PC-9 (cell line): ENCODE measurements at regions not wholly inside any gene's neighbourhood (a gene's known extent, or its start where the extent isn't known, plus 50 kb on each side); places are given as distances from the start of the nearest gene placed in this dataset.

Source experiments
- BruUV-seq: library from RNA; stranded (reverse); fragments of 400-500 nt; replicated peaks from 2 replicates; lab custom pipeline; 2021; lab: Mats Ljungman, UMichigan
- CTCF ChIA-PET: fragments of 300-600 bp; sonication (Branson Sonifier 250); formaldehyde crosslinking; loops from one replicate; lab custom pipeline; 2022; ENCODE audit warnings: antibody characterized with exemption; lab: Charles Lee
- POLR2A ChIA-PET: fragments of 300-600 bp; sonication (Branson Sonifier 250); formaldehyde crosslinking; loops from one replicate; lab custom pipeline; 2022; ENCODE audit warnings: antibody characterized with exemption; ENCODE audit not compliant: unreplicated experiment; lab: Charles Lee
- DNase-seq, 2 experiments: peaks; one replicate each; pipeline versions ENCODE4 v3.0.0 to v3.0.0-alpha.2; 2015 to 2022; ENCODE audit warnings: mixed read lengths in 1 of 2
- H2AFZ ChIP-seq: fragments of 200-600 bp; sonication (generic); 2 replicates; pipeline ENCODE4 v1.8.1; 2017; ENCODE audit warnings: antibody characterized with exemption
- H3F3A ChIP-seq: fragments of 200-600 bp; sonication (generic); 2 replicates; pipeline ENCODE4 v1.8.1; 2017; ENCODE audit warnings: antibody characterized with exemption, mild to moderate bottlenecking, low read depth; ENCODE audit not compliant: insufficient read depth
- H3K27ac ChIP-seq: fragments of 200-600 bp; sonication (generic); 2 replicates; pipeline ENCODE4 v1.6.1; 2016; ENCODE audit warnings: mixed run types
- H3K27me3 ChIP-seq: fragments of 200-600 bp; sonication (generic); 2 replicates; pipeline ENCODE4 v1.6.1; 2016; ENCODE audit warnings: low read depth, mixed run types; ENCODE audit not compliant: insufficient read depth
- H3K36me3 ChIP-seq: fragments of 200-600 bp; sonication (generic); 2 replicates; pipeline ENCODE4 v1.6.1; 2016; ENCODE audit warnings: low read depth, mixed run types
- H3K4me1 ChIP-seq: fragments of 200-600 bp; sonication (generic); replicated peaks from 2 replicates; pipeline ENCODE4 v1.6.1; 2016; ENCODE audit warnings: mixed run types; ENCODE audit not compliant: insufficient read depth
- H3K4me2 ChIP-seq: fragments of 200-600 bp; sonication (generic); 2 replicates; pipeline ENCODE4 v1.6.1; 2017; ENCODE audit warnings: mixed run types
- H3K4me3 ChIP-seq: fragments of 200-600 bp; sonication (generic); 2 replicates; pipeline ENCODE4 v1.6.1; 2016; ENCODE audit warnings: mixed run types
- H3K79me2 ChIP-seq: fragments of 200-600 bp; sonication (generic); 2 replicates; pipeline ENCODE4 v1.6.1; 2017; ENCODE audit warnings: low read depth, mixed run types
- H3K9me2 ChIP-seq: fragments of 200-600 bp; sonication (generic); 2 replicates; pipeline ENCODE4 v1.8.1; 2017; ENCODE audit warnings: mild to moderate bottlenecking; ENCODE audit not compliant: insufficient read depth
- H3K9me3 ChIP-seq: fragments of 200-600 bp; sonication (generic); 2 replicates; pipeline ENCODE4 v1.8.1; 2016; ENCODE audit warnings: low read depth; ENCODE audit not compliant: insufficient read depth
- H4K20me1 ChIP-seq: fragments of 200-600 bp; sonication (generic); 2 replicates; pipeline ENCODE4 v1.8.1; 2017; ENCODE audit not compliant: insufficient read depth
- EZH2 ChIP-seq: fragments of 200-600 bp; sonication (generic); IDR thresholded peaks from 2 replicates; pipeline ENCODE4 v1.8.0; 2017; ENCODE audit warnings: antibody characterized with exemption, low read depth
- intact Hi-C: fragments of 100-400 bp; cut with micrococcal nuclease; formaldehyde crosslinking; loops from one replicate; pipeline ENCODE4 v1.10.0; 2022; ENCODE audit not compliant: unreplicated experiment
- TF ChIP-seq, protein P1 (sequence below): fragments of 200-600 bp; sonication (generic); conservative IDR thresholded peaks from 2 replicates; pipeline ENCODE4 v1.6.1; 2017; ENCODE audit warnings: mixed run types, antibody characterized with exemption, mild to moderate bottlenecking, moderate library complexity

DNA sequence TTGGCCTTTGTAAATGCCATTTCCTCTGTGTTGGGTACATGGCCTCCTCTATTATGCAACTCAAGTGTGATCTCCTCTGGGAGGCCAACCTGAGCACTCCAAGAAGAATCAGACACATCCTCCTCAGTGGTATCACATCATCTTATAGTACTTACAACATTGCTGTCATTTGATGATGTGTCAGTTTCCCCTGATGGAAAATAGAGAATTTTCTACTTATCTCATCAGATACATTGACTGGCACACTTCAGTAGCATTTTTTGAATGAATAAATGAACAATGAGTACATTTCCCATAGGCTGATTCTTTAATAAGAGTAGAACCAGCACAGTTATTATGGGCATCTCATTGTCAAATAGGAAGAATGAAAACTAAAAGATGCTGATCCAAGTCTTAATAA lies 86.6 kb upstream of the NXPH2 start:
- Histone ChIP-seq H3K9me2 (no peaks in the 10 kb centered on the region), H3K4me2 (no peak overlapping the region), H3K9me3 (no peaks in the 10 kb centered on the region; the same call in 1 of the 2 replicates), H3K27me3 (no peaks in the 10 kb centered on the region), H3K27ac (no peak overlapping the region), H3K4me1 (no peaks in the 10 kb centered on the region), H4K20me1 (no peaks in the 10 kb centered on the region), H3K79me2 (no peaks in the 10 kb centered on the region), H3K36me3 (no peaks in the 10 kb centered on the region), H3F3A (no peaks in the 10 kb centered on the region), H2AFZ (no peak overlapping the region), H3K4me3 (no peak overlapping the region)
- TF ChIP-seq, protein P1, sequence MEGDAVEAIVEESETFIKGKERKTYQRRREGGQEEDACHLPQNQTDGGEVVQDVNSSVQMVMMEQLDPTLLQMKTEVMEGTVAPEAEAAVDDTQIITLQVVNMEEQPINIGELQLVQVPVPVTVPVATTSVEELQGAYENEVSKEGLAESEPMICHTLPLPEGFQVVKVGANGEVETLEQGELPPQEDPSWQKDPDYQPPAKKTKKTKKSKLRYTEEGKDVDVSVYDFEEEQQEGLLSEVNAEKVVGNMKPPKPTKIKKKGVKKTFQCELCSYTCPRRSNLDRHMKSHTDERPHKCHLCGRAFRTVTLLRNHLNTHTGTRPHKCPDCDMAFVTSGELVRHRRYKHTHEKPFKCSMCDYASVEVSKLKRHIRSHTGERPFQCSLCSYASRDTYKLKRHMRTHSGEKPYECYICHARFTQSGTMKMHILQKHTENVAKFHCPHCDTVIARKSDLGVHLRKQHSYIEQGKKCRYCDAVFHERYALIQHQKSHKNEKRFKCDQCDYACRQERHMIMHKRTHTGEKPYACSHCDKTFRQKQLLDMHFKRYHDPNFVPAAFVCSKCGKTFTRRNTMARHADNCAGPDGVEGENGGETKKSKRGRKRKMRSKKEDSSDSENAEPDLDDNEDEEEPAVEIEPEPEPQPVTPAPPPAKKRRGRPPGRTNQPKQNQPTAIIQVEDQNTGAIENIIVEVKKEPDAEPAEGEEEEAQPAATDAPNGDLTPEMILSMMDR, result no peak
- TF ChIP-seq EZH2, result no peak
- DNase-seq, result no peak
- ChIA-PET POLR2A (no interaction called here), CTCF (no interaction called here)
- no TSS peak for BruUV-seq
- intact Hi-C loops, result no loop called here

DNA sequence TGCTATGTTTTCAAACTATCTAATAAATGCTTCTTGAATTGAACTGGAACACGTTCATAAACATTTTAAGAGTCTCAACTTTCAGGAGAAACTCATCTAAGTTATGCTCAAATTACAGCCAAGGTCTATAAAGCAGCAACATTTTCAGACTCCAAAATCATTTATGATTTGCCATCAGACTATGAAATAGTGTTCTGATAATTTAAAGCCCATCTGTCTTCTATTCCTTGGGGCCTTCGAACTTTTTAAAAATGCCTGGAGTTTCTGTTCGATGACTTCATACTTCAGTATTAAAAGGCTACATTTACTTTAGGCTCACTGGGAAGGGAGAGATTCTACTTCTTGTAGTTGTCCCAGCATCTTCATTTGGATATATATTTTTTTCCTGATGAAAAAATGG lies 73.6 kb upstream of the NXPH2 start:
- H3K9me2 ChIP-seq, result no peaks in the 10 kb centered on the region
- H3K9me3 ChIP-seq, result no peaks in the 10 kb centered on the region
- intact Hi-C loops, result no loop called here
- H3K4me2 ChIP-seq, result no peak overlapping the region
- no peaks in the 10 kb centered on the region for H3K27me3 ChIP-seq
- H3K27ac ChIP-seq, result no peak overlapping the region
- no peak overlapping the region for H2AFZ ChIP-seq
- no peak overlapping the region for H3K4me3 ChIP-seq
- CTCF ChIA-PET, result no interaction called here
- POLR2A ChIA-PET, result no interaction called here
- no peaks in the 10 kb centered on the region for H4K20me1 ChIP-seq
- H3F3A ChIP-seq, result no peaks in the 10 kb centered on the region
- TF ChIP-seq, protein P1, result no peak
- TF ChIP-seq EZH2, result no peak
- DNase-seq, result no peak
- H3K36me3 ChIP-seq, result no peaks in the 10 kb centered on the region
- H3K79me2 ChIP-seq, result no peaks in the 10 kb centered on the region
- no peaks in the 10 kb centered on the region for H3K4me1 ChIP-seq
- BruUV-seq, result no TSS peak

DNA sequence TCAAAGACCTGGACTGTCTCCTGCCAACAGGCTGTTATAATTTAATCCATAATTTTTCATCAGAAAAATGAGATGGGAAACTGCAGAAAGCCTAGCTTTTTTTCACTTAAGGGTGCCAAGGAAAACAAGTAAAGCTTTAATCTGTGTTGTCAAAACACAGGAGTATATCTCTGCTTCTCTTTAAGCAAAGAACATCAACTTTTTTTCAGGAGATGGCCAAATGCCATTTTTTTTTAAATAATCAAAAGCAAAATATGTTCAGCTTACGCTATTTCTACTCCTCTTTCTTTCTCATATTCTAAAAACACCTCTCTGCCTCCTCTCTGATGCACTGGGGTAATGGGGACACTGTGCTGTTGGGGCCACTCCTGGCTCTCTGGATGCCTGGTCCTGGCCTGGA lies 73.1 kb upstream of the NXPH2 start:
- H3K4me2 ChIP-seq, result no peak overlapping the region

More for the DNA sequence above, 73.1 kb upstream of the NXPH2 start:
- Histone ChIP-seq H3K9me2 (no peaks in the 10 kb centered on the region), H3K79me2 (no peaks in the 10 kb centered on the region), H3F3A (no peaks in the 10 kb centered on the region), H3K36me3 (no peaks in the 10 kb centered on the region), H4K20me1 (no peaks in the 10 kb centered on the region), H3K4me3 (no peak overlapping the region), H3K27me3 (no peaks in the 10 kb centered on the region), H3K9me3 (no peaks in the 10 kb centered on the region), H3K4me1 (no peaks in the 10 kb centered on the region), H3K27ac (no peak overlapping the region), H2AFZ (no peak overlapping the region)
- no TSS peak for BruUV-seq
- CTCF ChIA-PET, result no interaction called here
- intact Hi-C loops, result no loop called here
- TF ChIP-seq, protein P1, result no peak
- no peak for TF ChIP-seq EZH2
- POLR2A ChIA-PET, result no interaction called here
- no peak for DNase-seq
